ENCODE measurements at regions not wholly inside any gene's neighbourhood (a gene's known extent, or its start where the extent isn't known, plus 50 kb on each side); places are given as distances from the start of the nearest gene placed in this dataset.

GRCh38 chr1:19567041-19567440 lies 77.1 kb upstream of the NBL1 start (continued):
- TF ChIP-seq RFX5 (IDR thresholded peaks at IDR 0.05; ENCODE audit: low read depth, low read length) = no peak
- TF ChIP-seq CBX3 (IDR thresholded peaks at IDR 0.05; ENCODE audit: borderline replicate concordance, low read depth) = no peak
- TF ChIP-seq ZBED1 (IDR thresholded peaks at IDR 0.05; ENCODE audit: borderline replicate concordance) = no peak

- POLR2A ChIA-PET = no interaction called here
- Histone ChIP-seq H3K9me3 (replicated peaks; ENCODE audit: control insufficient read depth, insufficient read depth, low read length) (no peaks in the 10 kb centered on the region), H3K4me2 (ENCODE audit: control insufficient read depth, insufficient read depth) (no peak overlapping the region), H3K4me3 (no peak overlapping the region), H3K4me1 (ENCODE audit: control insufficient read depth, insufficient read depth, low read length) (no peaks in the 10 kb centered on the region), H3K36me3 (ENCODE audit: control insufficient read depth in 2 of 2, insufficient read depth in 2 of 2, low read length in 1 of 2) (no peaks in the 10 kb centered on the region), H4K20me1 (ENCODE audit: control insufficient read depth, insufficient read depth) (no peaks in the 10 kb centered on the region), H3K27ac (ENCODE audit: control insufficient read depth, insufficient read depth) (no peak overlapping the region), H3K27me3 (replicated peaks in 1 of 2; ENCODE audit: control insufficient read depth in 2 of 2, insufficient read depth in 2 of 2, low read length in 1 of 2) (no peaks in the 10 kb centered on the region; a peak in 1 of 4 replicates), H3K79me2 (ENCODE audit: control insufficient read depth, insufficient read depth, low read length) (no peaks in the 10 kb centered on the region), H3K9ac (ENCODE audit: control insufficient read depth, insufficient read depth, low read length) (no peak overlapping the region), H2AFZ (ENCODE audit: control insufficient read depth, low read depth, low read length) (no peak overlapping the region)
- CTCF ChIA-PET = no interaction called here
- no TSS peak for BruUV-seq (replicated peaks)
- no peak for TF ChIP-seq RAD21 (IDR thresholded peaks at IDR 0.05; ENCODE audit: insufficient read depth, low read depth, low read length)
- no peak for TF ChIP-seq ETV6 (conservative IDR thresholded peaks at IDR 0.05 in 1 of 2, IDR thresholded peaks at IDR 0.05 in 1 of 2; ENCODE audit: borderline replicate concordance in 1 of 2, low read depth in 1 of 2)
- no peak for TF ChIP-seq MYB (IDR thresholded peaks at IDR 0.05; ENCODE audit: borderline replicate concordance, low read depth, low read length)
- no peak for TF ChIP-seq CBFB (IDR thresholded peaks at IDR 0.05; ENCODE audit: low read depth)
- no peak for TF ChIP-seq TCF7 (IDR thresholded peaks at IDR 0.05; ENCODE audit: borderline replicate concordance)
- no peak for TF ChIP-seq TBL1XR1 (IDR thresholded peaks at IDR 0.05; ENCODE audit: low read depth, low read length)
- TF ChIP-seq E4F1 (IDR thresholded peaks at IDR 0.05; ENCODE audit: borderline replicate concordance, partially characterized antibody) = no peak
- ATAC-seq (no peak), DNase-seq (ENCODE audit: low read depth, low spot score) (no peak), FAIRE-seq (no peak)
- RAD21 ChIA-PET (ENCODE audit: unreplicated experiment) = no interaction called here
- WGBS (ENCODE audit: insufficient coverage, insufficient replicate concordance, low lambda C conversion rate, missing lambda C conversion rate) = 44% methylated on average over 5 of the region's 5 CpGs
- SMC1A ChIA-PET (ENCODE audit: uncharacterized antibody, unreplicated experiment) = no interaction called here
- in situ Hi-C loops (cut with MboI) (no loop called here), intact Hi-C loops (cut with micrococcal nuclease; ENCODE audit: unreplicated experiment) (no loop called here)
Measured at GRCh38 chr1:19564366-19564765, 79.0 kb upstream of the CAPZB start.

Data from GM12878 (cell line).